GM19238 (cell line): ENCODE measurements at regions not wholly inside any gene's neighbourhood (a gene's known extent, or its start where the extent isn't known, plus 50 kb on each side); places are given as distances from the start of the nearest gene placed in this dataset.
A peak's percentile ranks its signal among the peaks of the same experiment; 100 is the strongest.

ENCODE experiments used
- DNase-seq: peaks from one replicate; pipeline ENCODE4 v3.0.0; 2011; ENCODE audit warnings: low spot score; ENCODE audit not compliant: insufficient read length

- no peak for DNase-seq
Observed at GRCh38 chr5:88144219-88145001, 124.2 kb downstream of the TMEM161B start.

- no peak for DNase-seq
Observed at GRCh38 chr5:88143693-88144218, 124.9 kb downstream of the TMEM161B start.

DNA sequence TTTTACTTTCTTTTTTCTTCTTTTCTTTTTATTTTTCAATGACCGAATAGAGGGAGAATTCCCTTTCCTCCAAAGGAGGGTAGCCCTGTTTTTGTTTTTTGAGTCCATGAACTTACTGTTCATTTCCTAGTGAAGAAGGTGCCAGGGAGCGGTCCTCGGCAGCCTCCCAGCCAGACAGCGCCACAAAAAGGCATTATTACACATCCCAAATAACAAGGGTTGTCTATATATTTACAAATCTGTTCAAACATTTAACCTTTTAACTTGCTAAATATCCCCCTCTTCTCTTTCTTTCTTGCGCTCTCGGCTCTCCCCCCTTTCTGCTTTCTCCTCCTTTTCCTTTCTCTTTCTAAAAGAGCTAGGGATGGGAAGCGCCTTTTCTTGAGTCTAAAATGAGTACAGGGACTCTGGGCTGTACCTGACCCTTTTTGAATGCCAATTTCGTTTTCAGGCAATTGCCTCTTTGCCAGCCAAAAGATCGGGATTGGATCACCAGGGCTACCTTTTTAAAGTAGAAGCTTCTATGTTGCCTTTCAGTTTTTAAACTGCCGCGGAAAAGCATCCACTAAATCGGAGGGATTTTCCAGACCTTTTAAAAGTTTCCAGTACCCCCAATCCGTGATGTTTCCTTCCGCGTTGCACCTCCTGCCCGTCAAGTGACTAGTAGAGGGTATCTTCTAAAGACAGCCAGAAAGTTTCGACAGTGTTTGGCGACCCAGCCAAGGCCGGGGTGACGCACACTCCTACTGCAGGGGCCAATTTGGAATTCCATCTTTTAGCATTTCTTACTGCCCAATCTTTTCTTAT lies 125.6 kb downstream of the TMEM161B start:
- no peak for DNase-seq

DNA sequence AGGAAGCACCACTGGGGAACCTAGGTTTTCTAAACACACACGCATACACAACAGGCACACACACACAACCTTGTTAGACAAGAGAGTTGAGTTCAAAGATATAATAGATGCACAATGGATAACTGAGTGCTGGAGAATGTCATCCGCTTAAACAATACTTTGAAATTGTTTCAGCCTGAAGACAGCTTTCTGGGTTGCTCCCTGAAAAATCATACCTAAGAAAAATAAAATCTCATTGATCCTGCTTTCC lies 126.1 kb downstream of the TMEM161B start:
- no peak for DNase-seq

DNA sequence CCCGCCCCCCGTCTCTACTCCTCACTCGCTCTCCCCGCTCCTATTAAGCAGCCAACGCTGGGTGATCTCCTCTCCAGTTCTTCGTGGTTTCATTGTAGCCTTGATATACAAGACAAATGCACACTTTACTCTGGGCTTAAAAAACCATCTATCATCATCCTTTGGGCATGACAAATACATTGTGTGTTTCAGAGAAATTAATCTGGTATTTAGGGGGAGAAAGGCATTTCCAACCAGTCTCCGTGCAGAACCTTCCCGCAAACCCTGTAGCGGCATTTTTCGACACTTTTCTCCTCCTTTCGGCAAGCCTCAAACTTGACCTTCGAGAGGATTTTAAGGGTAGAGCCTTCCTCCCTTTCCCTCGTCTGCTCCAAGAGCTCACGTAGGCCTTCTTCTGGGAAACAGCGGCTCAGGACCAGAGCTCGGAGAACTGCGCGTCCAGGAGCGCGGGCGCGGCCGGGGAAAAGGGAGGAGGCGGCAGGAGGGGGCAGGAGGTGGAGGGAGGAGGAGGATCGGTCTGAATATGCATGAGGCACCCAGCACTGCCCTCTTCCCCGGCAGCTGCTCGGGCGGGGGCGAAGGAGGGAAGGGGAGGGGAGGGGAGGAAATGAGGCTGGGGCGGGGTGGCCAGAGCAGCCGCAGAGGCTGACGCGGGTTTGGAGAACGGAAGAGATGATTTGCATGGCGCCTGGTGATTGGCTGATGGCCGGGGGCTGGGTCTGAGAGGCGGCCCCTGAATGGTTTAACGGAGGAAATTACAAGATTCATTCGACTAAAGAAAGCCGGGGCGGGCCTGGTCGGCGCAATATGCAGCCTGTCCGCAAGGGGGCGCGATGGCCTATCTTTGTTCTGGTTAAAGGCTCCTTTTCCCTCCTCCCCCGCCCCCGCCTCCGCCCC lies 127.5 kb downstream of the TMEM161B start:
- peak; percentile 63 for DNase-seq

DNA sequence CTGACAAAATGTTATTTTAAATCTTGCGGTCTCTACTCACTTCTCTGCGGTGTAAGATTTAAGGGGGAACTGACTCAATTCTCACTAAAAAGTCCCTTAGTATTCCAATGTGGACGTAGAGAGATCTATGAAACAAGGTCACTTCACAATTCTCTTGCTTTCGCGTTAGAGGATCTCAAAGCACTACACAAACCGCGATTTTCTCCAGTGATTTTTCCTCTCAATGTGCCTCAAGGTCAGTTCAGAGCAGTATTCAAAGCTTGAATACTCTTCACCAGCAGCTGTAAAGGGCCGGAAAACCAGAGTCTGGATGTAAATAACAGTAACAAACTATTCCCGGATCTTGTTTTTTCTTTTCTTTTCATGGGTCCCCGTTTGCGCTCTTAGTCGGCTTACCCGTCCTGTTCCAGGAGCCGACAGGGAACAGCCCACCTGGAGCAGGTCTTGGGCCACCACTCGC lies 128.2 kb downstream of the TMEM161B start:
- DNase-seq, result no peak

GRCh38 chr5:88130211-88130815 lies 138.3 kb downstream of the TMEM161B start:
- DNase-seq, result no peak

DNA sequence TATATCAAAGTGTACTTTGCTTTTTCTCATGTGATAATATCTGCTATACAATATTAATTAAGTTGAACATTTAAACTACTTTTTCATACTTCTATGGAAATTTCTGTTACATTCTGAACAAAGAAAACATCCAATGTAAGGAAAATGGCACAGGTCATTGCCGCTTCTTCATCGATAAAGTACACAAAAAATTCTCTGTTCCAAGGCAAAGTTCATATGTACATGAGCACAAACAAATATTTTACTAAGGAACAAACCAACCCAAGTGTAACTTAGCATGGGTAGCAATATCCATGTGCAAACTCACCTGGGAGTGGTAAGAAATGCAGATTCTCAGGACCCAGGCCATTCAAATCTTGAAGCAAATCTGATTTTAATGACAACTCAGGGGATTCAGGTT lies 139.8 kb downstream of the TMEM161B start:
- DNase-seq, result no peak

DNA sequence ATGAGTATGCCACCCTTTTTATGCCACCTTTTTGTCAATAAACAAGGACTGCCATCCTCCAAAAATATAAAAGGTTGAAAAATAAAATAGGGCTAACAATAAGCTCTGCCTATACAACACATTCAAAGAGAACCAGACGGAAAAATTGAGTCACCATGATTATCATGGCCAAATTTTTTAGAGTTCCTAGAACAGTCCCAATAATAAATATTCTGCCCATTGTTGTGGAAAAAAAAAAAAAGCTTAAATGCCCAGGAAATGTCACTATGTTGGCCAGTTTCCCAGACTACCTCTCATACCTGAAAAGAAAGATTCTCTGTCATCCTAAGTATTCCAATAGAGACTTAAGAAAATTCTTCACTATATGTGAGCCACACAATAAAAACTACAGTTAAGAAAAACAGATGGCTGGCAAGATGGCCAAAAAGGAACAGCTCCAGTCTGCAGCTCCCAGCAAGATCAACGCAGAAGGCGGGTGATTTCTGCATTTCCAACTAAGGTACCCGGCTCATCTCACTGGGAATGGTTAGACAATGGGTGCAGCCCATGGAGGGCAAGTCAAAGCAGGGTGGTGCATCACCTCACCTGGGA lies 149.0 kb downstream of the TMEM161B start:
- DNase-seq, result no peak

- no peak for DNase-seq
Observed at GRCh38 chr5:88118179-88118578, 150.5 kb downstream of the TMEM161B start.

GRCh38 chr5:88117546-88117945 lies 151.1 kb downstream of the TMEM161B start:
- no peak for DNase-seq

GRCh38 chr5:88116396-88116795 lies 152.2 kb downstream of the TMEM161B start:
- no peak for DNase-seq

GRCh38 chr5:88115211-88115610 lies 153.4 kb downstream of the TMEM161B start:
- DNase-seq, result no peak

GRCh38 chr5:88113429-88113828 lies 155.2 kb downstream of the TMEM161B start:
- no peak for DNase-seq

GRCh38 chr5:88109818-88110217 lies 158.8 kb downstream of the TMEM161B start:
- no peak for DNase-seq

DNA sequence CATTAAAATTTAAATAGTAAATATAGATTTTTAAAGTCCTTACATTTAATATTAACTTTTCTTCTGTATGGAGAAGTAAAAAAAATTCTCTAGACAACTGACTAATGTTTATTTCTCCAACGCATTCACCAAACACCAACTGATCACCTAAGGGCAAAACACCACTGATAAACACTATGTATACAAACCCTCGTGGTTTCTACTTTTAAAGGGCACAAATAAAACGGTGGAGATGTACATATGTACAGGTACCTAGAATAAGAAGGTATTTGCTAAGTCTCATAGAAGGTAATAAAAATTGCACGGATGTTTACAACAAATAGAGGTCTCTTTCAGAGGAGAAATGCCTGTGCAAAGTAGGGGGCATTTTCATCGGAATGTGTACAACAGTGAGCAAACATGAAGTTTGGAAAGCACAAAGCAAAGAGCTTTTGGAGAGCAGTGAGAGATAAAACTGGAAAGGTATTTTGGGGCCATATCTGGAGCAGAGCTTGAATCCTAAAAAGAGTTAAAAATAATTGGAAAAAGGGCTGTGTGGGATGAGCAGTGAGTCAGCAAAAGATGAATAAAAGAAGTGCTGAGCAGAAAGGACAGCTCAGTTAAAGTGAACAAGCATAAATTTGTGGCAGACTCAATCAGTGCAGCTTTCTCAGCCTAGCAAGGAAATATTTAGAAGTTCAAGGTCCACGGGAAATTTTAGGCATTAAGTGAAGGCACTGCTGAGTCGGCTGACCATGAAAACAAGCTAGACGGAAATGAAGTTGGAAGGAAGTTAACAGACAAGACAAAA lies 160.0 kb downstream of the TMEM161B start:
- DNase-seq, result no peak

DNA sequence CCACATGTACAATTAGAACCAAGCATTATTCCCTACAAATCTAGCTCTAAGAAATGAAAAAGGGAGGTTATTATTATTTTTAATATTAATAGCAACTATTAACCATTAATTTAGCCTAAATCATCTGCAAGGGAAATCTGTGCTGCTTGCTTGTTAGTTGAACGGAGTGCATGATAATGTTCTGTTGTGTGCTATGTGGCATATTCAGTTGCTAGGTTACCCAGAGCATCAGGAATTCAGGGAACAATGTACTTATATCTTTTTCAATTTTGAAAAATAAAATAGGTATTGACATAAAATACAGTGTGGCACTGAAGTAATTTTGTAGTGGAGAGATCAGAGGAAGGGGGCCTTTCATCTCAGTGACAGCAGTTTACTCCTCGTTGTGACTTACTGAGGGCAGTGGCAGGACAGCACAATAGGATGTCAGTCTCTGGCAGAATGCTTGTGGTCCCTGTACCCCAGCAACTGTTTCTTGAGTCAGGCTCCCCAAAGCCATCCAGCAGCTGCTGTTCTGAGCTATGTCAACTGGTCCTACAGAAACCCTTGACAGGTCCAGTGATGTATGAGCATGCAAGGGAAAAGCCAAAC lies 173.6 kb downstream of the TMEM161B start:
- no peak for DNase-seq

DNA sequence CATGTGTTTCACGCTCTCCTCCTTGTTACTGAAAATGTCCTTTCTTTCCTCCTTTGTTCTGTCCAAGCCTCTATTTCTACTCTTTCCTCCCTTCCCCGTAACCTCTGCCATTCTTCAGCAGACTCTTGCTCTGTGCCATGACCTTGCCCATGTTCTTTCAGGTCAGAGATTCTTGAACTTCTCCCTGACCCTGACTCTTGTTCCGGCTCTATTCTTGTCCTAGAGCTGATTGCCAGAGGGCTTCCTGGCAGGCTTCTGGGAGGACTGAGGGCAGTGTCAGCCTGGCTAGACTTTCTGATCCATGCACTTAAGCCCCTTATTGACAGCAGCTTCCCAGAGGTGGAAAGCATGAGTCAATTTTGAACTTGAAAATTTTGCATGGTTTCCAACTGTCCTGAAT lies 174.2 kb downstream of the TMEM161B start:
- DNase-seq, result no peak

DNA sequence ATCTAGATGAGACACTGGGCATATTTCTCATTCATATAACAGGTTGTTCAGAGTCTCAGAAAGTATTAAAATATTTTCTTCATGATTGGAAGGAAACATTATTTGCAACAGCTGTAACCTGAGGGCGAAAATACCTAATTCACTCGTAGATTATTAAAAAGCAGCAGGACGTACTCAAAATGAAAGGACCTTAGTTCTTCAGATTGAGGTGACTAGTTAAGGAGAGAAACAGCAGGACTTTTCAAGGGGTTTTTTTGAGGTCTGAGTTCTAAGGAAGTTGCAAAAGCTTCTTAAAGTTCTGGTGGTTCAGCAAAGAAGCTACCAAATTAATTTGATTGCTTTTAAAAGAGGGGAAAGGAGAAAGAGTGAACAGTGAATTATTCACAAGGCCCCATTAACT lies 174.9 kb downstream of the TMEM161B start:
- DNase-seq, result no peak
